H1 (cell line): ENCODE measurements at regions not wholly inside any gene's neighbourhood (a gene's known extent, or its start where the extent isn't known, plus 50 kb on each side); places are given as distances from the start of the nearest gene placed in this dataset.

Experiments used
- CTCF ChIA-PET: fragments of 300-600 bp; sonication (Branson Sonifier 250); formaldehyde crosslinking; loops from one replicate; lab custom pipeline; 2021; ENCODE audit not compliant: partially characterized antibody; lab: Charles Lee
- POLR2A ChIA-PET: fragments of 300-600 bp; sonication (Branson Sonifier 250); formaldehyde crosslinking; loops from one replicate; lab custom pipeline; 2021; ENCODE audit warnings: inconsistent platforms; ENCODE audit not compliant: partially characterized antibody; lab: Charles Lee
- DNase-seq, 2 experiments: peaks; one replicate each; pipeline versions ENCODE4 v3.0.0 to v3.0.0-alpha.2; 2010 to 2022; ENCODE audit warnings: low spot score in 2 of 2, low read depth in 1 of 2, mixed read lengths in 1 of 2
- FAIRE-seq: peaks from 2 replicates; lab custom pipeline; 2011; peaks lifted over from hg19 to GRCh38; lab: Jason Lieb, UNC
- H2AFZ ChIP-seq: 2 replicates; pipeline ENCODE4 v1.8.1; 2012; ENCODE audit warnings: low read length, inconsistent platforms
- H2AK5ac ChIP-seq: 2 replicates; pipeline ENCODE4 v1.6.1; 2013; ENCODE audit warnings: low read depth, low read length
- H2BK120ac ChIP-seq: replicated peaks from 2 replicates; pipeline ENCODE3; 2013; ENCODE audit warnings: low read depth, low read length, inconsistent platforms
- H2BK12ac ChIP-seq: 2 replicates; pipeline ENCODE4 v1.6.1; 2013; ENCODE audit warnings: low read depth, low read length
- H2BK15ac ChIP-seq: 2 replicates; pipeline ENCODE4 v1.6.1; 2013; ENCODE audit warnings: low read length
- H2BK20ac ChIP-seq: 2 replicates; pipeline ENCODE4 v1.6.1; 2013; ENCODE audit warnings: low read length
- H2BK5ac ChIP-seq: 2 replicates; pipeline ENCODE4 v1.6.1; 2013; ENCODE audit warnings: low read depth, low read length
- H3K14ac ChIP-seq: 2 replicates; pipeline ENCODE4 v1.6.1; 2013; ENCODE audit warnings: inconsistent platforms; ENCODE audit not compliant: insufficient read length
- H3K18ac ChIP-seq: 2 replicates; pipeline ENCODE4 v1.6.1; 2013; ENCODE audit warnings: low read length; ENCODE audit errors: extremely low read depth
- H3K23ac ChIP-seq: 2 replicates; pipeline ENCODE4 v1.6.1; 2013; ENCODE audit warnings: inconsistent platforms; ENCODE audit not compliant: insufficient read length
- H3K23me2 ChIP-seq: 2 replicates; pipeline ENCODE4 v1.6.1; 2013; ENCODE audit warnings: low read depth, low read length
- H3K27ac ChIP-seq: 2 replicates; pipeline ENCODE4 v1.6.1; 2011; ENCODE audit warnings: low read depth, low read length, inconsistent platforms
- H3K27me3 ChIP-seq, 4 experiments: replicated peaks in 1 of 4; 1 replicate in 1 of 4; 2 replicates in 3 of 4; pipeline versions ENCODE4 v1.6.1 to v1.8.1; 2011 to 2013; ENCODE audit warnings: low read length in 3 of 4, mild to moderate bottlenecking in 3 of 4, inconsistent platforms in 2 of 4, mixed read lengths in 2 of 4, moderate library complexity in 1 of 4; ENCODE audit not compliant: control insufficient read depth in 3 of 4, insufficient read depth in 3 of 4; ENCODE audit errors: extremely low read depth in 1 of 4
- H3K36me3 ChIP-seq, 4 experiments: 2 replicates each; pipeline versions ENCODE4 v1.6.1 to v1.8.1; 2011 to 2013; ENCODE audit warnings: mild to moderate bottlenecking in 4 of 4, low read length in 3 of 4, moderate library complexity in 2 of 4, control low read depth in 1 of 4, inconsistent platforms in 1 of 4; ENCODE audit not compliant: insufficient read depth in 4 of 4, control insufficient read depth in 2 of 4
- H3K4ac ChIP-seq: replicated peaks from 2 replicates; pipeline ENCODE3; 2013; ENCODE audit warnings: low read length, low read depth, mixed read lengths, inconsistent platforms; ENCODE audit not compliant: insufficient read length
- H3K4me1 ChIP-seq, 4 experiments: replicated peaks in 1 of 4; 1 replicate in 1 of 4; 2 replicates in 3 of 4; pipeline versions ENCODE4 v1.6.1 to v1.8.1; 2011 to 2013; ENCODE audit warnings: low read length in 3 of 4, inconsistent platforms in 2 of 4, mixed read lengths in 1 of 4; ENCODE audit not compliant: insufficient read depth in 4 of 4, control insufficient read depth in 3 of 4
- H3K4me2 ChIP-seq, 2 experiments: 2 replicates each; pipeline versions ENCODE4 v1.6.1 to v1.8.1; 2011 to 2013; ENCODE audit warnings: low read depth in 2 of 2, low read length in 2 of 2, control low read depth in 1 of 2, inconsistent platforms in 1 of 2, mild to moderate bottlenecking in 1 of 2; ENCODE audit not compliant: insufficient read depth in 1 of 2
- H3K4me3 ChIP-seq, 4 experiments: fragments of 200-600, 300-600 bp in 1 of 4; sonication (generic), shearing (Covaris generic), sonication (Bioruptor Twin) in 1 of 4; 2 replicates each; pipeline versions ENCODE4 v1.5.1 to v1.8.1; 2011 to 2016; ENCODE audit warnings: low read length in 4 of 4, low read depth in 3 of 4, control low read depth in 2 of 4, inconsistent platforms in 2 of 4, mild to moderate bottlenecking in 2 of 4, mixed read lengths in 1 of 4, moderate library complexity in 1 of 4; ENCODE audit not compliant: insufficient read depth in 2 of 4; ENCODE audit errors: extremely low read depth in 1 of 4
- H3K56ac ChIP-seq: replicated peaks from 2 replicates; pipeline ENCODE3; 2013; ENCODE audit warnings: low read depth, mild to moderate bottlenecking, mixed read lengths, low read length, inconsistent platforms; ENCODE audit not compliant: insufficient read length
- H3K79me1 ChIP-seq: 2 replicates; pipeline ENCODE4 v1.6.1; 2013; ENCODE audit warnings: low read depth, low read length, control low read depth
- H3K79me2 ChIP-seq, 2 experiments: 2 replicates each; pipeline versions ENCODE4 v1.6.1 to v1.8.1; 2012 to 2013; ENCODE audit warnings: low read length in 2 of 2, mild to moderate bottlenecking in 2 of 2, inconsistent platforms in 1 of 2; ENCODE audit not compliant: insufficient read depth in 2 of 2, control insufficient read depth in 1 of 2
- H3K9ac ChIP-seq, 4 experiments: replicated peaks in 1 of 4; 1 replicate in 1 of 4; 2 replicates in 3 of 4; pipeline versions ENCODE4 v1.6.1 to v1.8.1; 2011 to 2013; ENCODE audit warnings: low read depth in 3 of 4, low read length in 3 of 4, control low read depth in 2 of 4, mild to moderate bottlenecking in 2 of 4, moderate library complexity in 2 of 4, inconsistent platforms in 1 of 4; ENCODE audit errors: extremely low read depth in 1 of 4
- H3K9me3 ChIP-seq, 2 experiments: 2 replicates each; pipeline versions ENCODE4 v1.6.1 to v1.8.1; 2012 to 2013; ENCODE audit warnings: mild to moderate bottlenecking in 2 of 2, moderate library complexity in 2 of 2, control low read depth in 1 of 2, inconsistent platforms in 1 of 2, low read depth in 1 of 2, low read length in 1 of 2, mixed read lengths in 1 of 2; ENCODE audit not compliant: insufficient read depth in 2 of 2
- H4K20me1 ChIP-seq, 2 experiments: replicated peaks in 1 of 2; 2 replicates each; pipeline versions ENCODE3 to v1.8.1; 2011 to 2013; ENCODE audit warnings: inconsistent platforms in 2 of 2, low read length in 2 of 2, mild to moderate bottlenecking in 1 of 2; ENCODE audit not compliant: insufficient read depth in 2 of 2, control insufficient read depth in 1 of 2
- H4K5ac ChIP-seq: 2 replicates; pipeline ENCODE4 v1.6.1; 2013; ENCODE audit warnings: low read length, low read depth, mixed read lengths, inconsistent platforms; ENCODE audit not compliant: insufficient read length
- H4K8ac ChIP-seq: 2 replicates; pipeline ENCODE4 v1.8.0; 2013; ENCODE audit warnings: mild to moderate bottlenecking, moderate library complexity, low read length, inconsistent platforms; ENCODE audit not compliant: insufficient read depth; ENCODE audit errors: extremely low read depth
- H4K91ac ChIP-seq: replicated peaks from 2 replicates; pipeline ENCODE3; 2013; ENCODE audit warnings: low read length, mixed read lengths, inconsistent platforms; ENCODE audit not compliant: insufficient read length
- CHD1 ChIP-seq: IDR thresholded peaks from 2 replicates; pipeline ENCODE4 v1.6.1; 2012; ENCODE audit warnings: low read depth, low read length, improper control_type of control experiment
- NRF1 ChIP-seq: IDR thresholded peaks from 2 replicates; pipeline ENCODE4 v1.6.1; 2011; ENCODE audit warnings: mild to moderate bottlenecking, low read depth, low read length, improper control_type of control experiment
- PHF8 ChIP-seq: fragments of 200-600 bp; sonication (generic); conservative IDR thresholded peaks from 2 replicates; pipeline ENCODE4 v1.7.1; 2012; ENCODE audit warnings: low read depth, mild to moderate bottlenecking, inconsistent platforms, low read length, moderate library complexity
- ZNF274 ChIP-seq: IDR thresholded peaks from 2 replicates; pipeline ENCODE4 v1.7.0; 2012; ENCODE audit warnings: low read length, borderline replicate concordance; ENCODE audit errors: extremely low read depth
- WGBS, 2 experiments: shearing (Covaris generic) in 1 of 2; methylation state at CpG; one replicate each; pipeline versions ENCODE4 v1.1.6 to v1.1.7; 2013 to 2015; ENCODE audit warnings: low lambda C conversion rate in 2 of 2, mixed read lengths in 2 of 2, inconsistent platforms in 1 of 2, low coverage in 1 of 2, missing lambda C conversion rate in 1 of 2; ENCODE audit not compliant: insufficient replicate concordance in 2 of 2, insufficient coverage in 1 of 2, insufficient read length in 1 of 2; ENCODE audit errors: extremely low coverage in 1 of 2, missing lambda C conversion rate in 1 of 2; 5-methylcytosine and 5-hydroxymethylcytosine counted together
- TF ChIP-seq, protein P1 (sequence below): IDR thresholded peaks from 2 replicates; pipeline ENCODE4 v1.6.1; 2011; ENCODE audit warnings: low read depth, mild to moderate bottlenecking, low read length; ENCODE audit not compliant: insufficient read depth

- 0 out of 2 replicates have a peak overlapping the region, but pooled peaks have one; percentile 28 for H2AFZ ChIP-seq
- POLR2A ChIA-PET = no interaction called here
Measured at GRCh38 chr20:47988676-47989075, 203.4 kb upstream of the SULF2 start.

More at GRCh38 chr20:47988676-47989075, 203.4 kb upstream of the SULF2 start:
- Histone ChIP-seq H2BK5ac (0 out of 2 replicates have a peak overlapping the region, but pooled peaks have one; percentile 11), H4K5ac (no peak overlapping the region), H3K18ac (0 out of 2 replicates have a peak overlapping the region, but pooled peaks have one; percentile 1), H3K56ac (no peak overlapping the region), H2BK20ac (no peak overlapping the region), H3K79me2 (no peaks in the 10 kb centered on the region), H3K4me3 (no peak overlapping the region), H3K4me1 (peaks cover 1 to 7% (median 5%) of the 10 kb centered on the region in 4 experiments; a peak in 4 of 7 replicates), H3K9me3 (peaks cover 6% of the 10 kb centered on the region in 2 experiments), H3K23me2 (no peaks in the 10 kb centered on the region), H2BK12ac (peak overlapping the region; percentile 22; the same call in 1 of the 2 replicates), H3K36me3 (peaks cover 0 to 4% (median under 1%) of the 10 kb centered on the region in 4 experiments; a peak in 2 of 8 replicates), H2BK120ac (no peak overlapping the region), H4K8ac (peak overlapping the region; percentile 76; the same call in 1 of the 2 replicates), H3K79me1 (no peaks in the 10 kb centered on the region), H3K27ac (no peak overlapping the region), H3K27me3 (no peaks in the 10 kb centered on the region), H2AK5ac (no peak overlapping the region), H3K23ac (no peak overlapping the region), H3K14ac (no peak overlapping the region), H4K20me1 (no peaks in the 10 kb centered on the region), H4K91ac (peak overlapping the region; percentile 58), H2BK15ac (no peak overlapping the region), H3K4ac (no peak overlapping the region), H3K4me2 (no peak overlapping the region), H3K9ac (no peak overlapping the region)
- CTCF ChIA-PET = no interaction called here
- no peak for TF ChIP-seq CHD1
- no peak for TF ChIP-seq ZNF274
- TF ChIP-seq PHF8 = no peak
- TF ChIP-seq, protein P1, sequence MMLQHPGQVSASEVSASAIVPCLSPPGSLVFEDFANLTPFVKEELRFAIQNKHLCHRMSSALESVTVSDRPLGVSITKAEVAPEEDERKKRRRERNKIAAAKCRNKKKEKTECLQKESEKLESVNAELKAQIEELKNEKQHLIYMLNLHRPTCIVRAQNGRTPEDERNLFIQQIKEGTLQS = no peak
- no peak for TF ChIP-seq NRF1
- DNase-seq = no peak
- no peak for FAIRE-seq
- WGBS, 2 experiments = 65% methylated on average over 4 of the region's 4 CpGs; no CpG with 5 or more reads in 1 of the 2 experiments
